Activated naive CD4-positive, alpha-beta T cell treated with anti-CD3 and anti-CD28 coated beads, Interleukin-2, amount 10 ng/mL, durations not matched to agents 7 days and 5 days (primary cell): ENCODE measurements at regions not wholly inside any gene's neighbourhood (a gene's known extent, or its start where the extent isn't known, plus 50 kb on each side); places are given as distances from the start of the nearest gene placed in this dataset.

Experiments used
- CTCF ChIA-PET: fragments of 350-600 bp; sonication (Branson Sonifier 250); formaldehyde crosslinking; loops from one replicate; lab custom pipeline; 2021; ENCODE audit warnings: antibody characterized with exemption; lab: Charles Lee
- DNase-seq: peaks from one replicate; pipeline ENCODE4 v3.0.0-alpha.2; 2020
- H3K27ac Mint-ChIP-seq: one replicate; pipeline ENCODE4 v1.8.0; 2021; ENCODE audit warnings: mild to moderate bottlenecking, moderate library complexity, mixed read lengths
- H3K27me3 Mint-ChIP-seq: one replicate; pipeline ENCODE4 v1.8.0; 2021; ENCODE audit warnings: mild to moderate bottlenecking, mixed read lengths
- H3K36me3 Mint-ChIP-seq: one replicate; pipeline ENCODE4 v1.8.0; 2021; ENCODE audit warnings: mixed read lengths
- H3K4me1 Mint-ChIP-seq: one replicate; pipeline ENCODE4 v1.8.0; 2021; ENCODE audit warnings: mixed read lengths
- H3K4me3 Mint-ChIP-seq: one replicate; pipeline ENCODE4 v1.8.0; 2021; ENCODE audit warnings: mild to moderate bottlenecking, moderate library complexity, mixed read lengths
- H3K9me3 Mint-ChIP-seq: one replicate; pipeline ENCODE4 v1.8.0; 2021; ENCODE audit warnings: mixed read lengths

DNA sequence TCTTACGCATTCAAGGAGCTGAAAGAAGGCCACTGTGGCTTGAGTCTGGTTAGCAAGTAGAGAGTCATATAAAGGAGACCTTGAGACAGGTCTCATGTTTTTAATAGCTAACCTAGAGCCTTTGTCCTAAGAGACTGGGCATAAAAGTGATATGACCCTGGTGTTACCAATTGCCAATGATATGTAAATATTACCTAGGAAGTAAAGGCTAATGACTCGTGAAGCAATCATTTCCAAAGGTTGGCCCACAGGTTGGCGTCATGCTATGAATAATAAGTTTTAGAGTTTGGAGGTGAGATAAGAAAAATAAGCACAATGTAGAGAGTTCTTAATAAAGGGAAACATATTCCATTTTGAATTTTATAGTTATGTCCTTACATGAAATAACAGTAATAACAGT lies 116.6 kb upstream of the PLEKHA5 start:
- H3K27ac Mint-ChIP-seq, result no peak overlapping the region
- DNase-seq, result no peak
- H3K9me3 Mint-ChIP-seq, result no peaks in the 10 kb centered on the region
- no peaks in the 10 kb centered on the region for H3K36me3 Mint-ChIP-seq
- no peaks in the 10 kb centered on the region for H3K27me3 Mint-ChIP-seq
- CTCF ChIA-PET, result no interaction called here
- no peaks in the 10 kb centered on the region for H3K4me1 Mint-ChIP-seq
- H3K4me3 Mint-ChIP-seq, result no peak overlapping the region

DNA sequence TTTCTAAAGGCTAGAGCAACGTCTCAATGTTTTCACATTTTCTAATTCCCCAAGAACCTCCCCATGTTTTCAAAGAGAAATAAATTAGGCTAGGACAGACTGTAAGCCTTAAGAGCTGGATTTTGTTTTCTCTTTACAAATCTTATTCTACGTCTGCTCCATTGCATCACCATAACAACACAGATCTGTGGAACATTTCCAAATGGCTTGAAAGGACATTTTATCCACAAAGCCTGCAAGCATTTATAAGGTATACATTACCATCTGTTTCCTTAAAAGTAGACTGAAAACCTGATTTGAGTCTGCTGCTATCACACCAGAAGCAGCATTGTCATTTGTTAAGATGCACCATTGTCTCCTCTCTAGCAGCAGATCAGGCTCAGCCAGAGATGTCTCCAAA lies 115.3 kb upstream of the PLEKHA5 start:
- Mint-ChIP-seq H3K4me3 (no peak overlapping the region), H3K4me1 (no peaks in the 10 kb centered on the region), H3K9me3 (no peaks in the 10 kb centered on the region), H3K27me3 (no peaks in the 10 kb centered on the region), H3K36me3 (no peaks in the 10 kb centered on the region), H3K27ac (no peak overlapping the region)
- CTCF ChIA-PET, result no interaction called here
- DNase-seq, result no peak

DNA sequence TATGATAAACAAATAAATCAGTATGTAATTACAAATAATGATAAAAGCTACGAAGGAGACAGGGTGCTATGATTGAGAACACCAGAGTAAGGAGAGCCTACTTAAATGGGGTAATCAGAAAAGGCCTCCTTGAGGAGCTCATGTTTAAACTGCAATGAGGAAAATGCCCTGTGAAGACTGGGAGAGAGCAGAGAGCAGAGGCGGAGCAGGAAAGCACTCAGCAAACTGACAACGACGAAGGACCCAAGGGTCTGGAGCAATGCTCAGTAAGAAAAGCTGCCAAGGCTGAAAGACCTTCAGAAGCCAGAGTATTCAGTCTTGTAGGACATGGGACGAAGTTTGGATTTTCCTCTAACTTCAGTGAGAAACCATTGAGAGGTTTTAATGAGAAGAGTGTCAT lies 114.2 kb upstream of the PLEKHA5 start:
- Mint-ChIP-seq H3K4me3 (no peak overlapping the region), H3K4me1 (no peaks in the 10 kb centered on the region), H3K36me3 (no peaks in the 10 kb centered on the region), H3K27me3 (no peaks in the 10 kb centered on the region), H3K9me3 (no peaks in the 10 kb centered on the region), H3K27ac (no peak overlapping the region)
- no peak for DNase-seq
- CTCF ChIA-PET, result no interaction called here

DNA sequence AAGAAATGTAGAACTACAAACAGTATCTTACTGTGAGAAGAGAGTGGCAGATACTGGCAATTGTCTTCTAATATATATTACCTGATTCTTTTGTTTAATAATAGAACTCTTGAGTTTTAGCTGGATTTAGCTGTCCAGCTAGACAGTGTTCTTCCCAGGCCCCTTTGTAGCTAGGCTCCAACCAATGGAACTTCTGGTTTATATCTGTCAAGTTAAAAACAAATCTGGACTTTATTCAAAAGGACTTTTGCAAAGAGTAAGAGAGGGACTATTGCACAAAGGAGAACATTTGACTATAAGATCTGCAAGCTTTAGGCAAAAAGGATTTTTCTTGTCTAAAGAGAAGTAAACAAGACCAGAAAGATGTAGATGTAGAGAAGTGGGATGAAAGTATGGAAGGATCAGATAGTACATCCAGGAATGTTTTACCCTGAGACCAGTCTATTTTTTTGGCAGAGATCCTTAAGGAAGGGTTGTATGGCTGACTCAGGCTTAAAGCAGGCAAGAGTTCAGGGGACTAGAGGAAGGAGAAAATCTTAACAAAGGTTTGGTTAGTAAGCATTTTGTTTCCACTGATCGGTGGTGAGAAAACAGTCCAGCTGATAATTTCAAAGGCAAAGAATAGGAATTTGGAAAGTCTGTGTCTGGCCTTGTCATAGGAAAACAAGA lies 111.1 kb upstream of the PLEKHA5 start:
- no peaks in the 10 kb centered on the region for H3K36me3 Mint-ChIP-seq
- no peaks in the 10 kb centered on the region for H3K4me1 Mint-ChIP-seq
- no peak overlapping the region for H3K27ac Mint-ChIP-seq
- CTCF ChIA-PET, result no interaction called here
- no peak overlapping the region for H3K4me3 Mint-ChIP-seq
- no peaks in the 10 kb centered on the region for H3K9me3 Mint-ChIP-seq
- H3K27me3 Mint-ChIP-seq, result no peaks in the 10 kb centered on the region
- no peak for DNase-seq

DNA sequence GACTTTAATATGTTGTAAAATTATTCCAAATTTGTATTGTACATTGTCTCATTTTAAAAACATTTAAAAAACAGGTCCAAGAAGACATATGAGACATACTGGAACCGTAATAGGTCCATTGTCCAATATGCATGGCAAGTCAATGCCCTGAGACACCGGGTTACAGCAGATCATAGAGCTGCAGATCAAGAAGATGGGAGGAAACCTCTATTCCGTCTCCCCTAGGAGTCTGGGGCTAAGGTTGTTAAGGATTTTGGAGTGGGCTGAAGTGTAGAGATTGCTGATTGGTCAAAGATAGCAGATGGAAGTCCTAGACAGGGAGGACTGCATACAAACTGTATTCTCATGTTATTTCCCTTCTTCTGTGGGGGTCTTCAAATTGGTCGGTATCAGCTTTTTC lies 108.3 kb upstream of the PLEKHA5 start:
- no peak overlapping the region for H3K4me3 Mint-ChIP-seq
- DNase-seq, result no peak
- H3K27me3 Mint-ChIP-seq, result no peaks in the 10 kb centered on the region
- H3K9me3 Mint-ChIP-seq, result no peaks in the 10 kb centered on the region
- H3K4me1 Mint-ChIP-seq, result no peaks in the 10 kb centered on the region
- no peak overlapping the region for H3K27ac Mint-ChIP-seq
- CTCF ChIA-PET, result no interaction called here
- no peaks in the 10 kb centered on the region for H3K36me3 Mint-ChIP-seq

DNA sequence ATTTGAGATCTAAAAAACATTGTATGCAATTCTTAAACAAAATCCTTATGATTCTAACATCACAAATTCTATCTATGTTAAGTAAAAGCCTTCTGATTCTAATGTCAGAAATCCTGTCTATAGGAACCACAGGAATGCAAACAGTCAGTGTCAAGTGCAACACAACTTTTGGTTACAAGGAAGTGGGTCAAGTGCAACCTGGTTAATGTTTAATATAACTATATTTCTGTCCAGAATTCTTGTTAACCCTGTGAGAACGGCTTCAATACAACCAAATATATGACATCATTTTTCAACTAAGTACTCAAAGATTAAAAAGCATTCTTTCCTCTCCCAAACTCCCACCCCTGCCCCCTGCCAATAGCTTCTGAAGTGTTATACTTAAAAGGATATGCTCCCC lies 107.9 kb upstream of the PLEKHA5 start:
- CTCF ChIA-PET, result no interaction called here
- Mint-ChIP-seq H3K4me1 (no peaks in the 10 kb centered on the region), H3K27ac (no peak overlapping the region), H3K36me3 (no peaks in the 10 kb centered on the region), H3K9me3 (no peaks in the 10 kb centered on the region), H3K4me3 (no peak overlapping the region), H3K27me3 (no peaks in the 10 kb centered on the region)
- no peak for DNase-seq

DNA sequence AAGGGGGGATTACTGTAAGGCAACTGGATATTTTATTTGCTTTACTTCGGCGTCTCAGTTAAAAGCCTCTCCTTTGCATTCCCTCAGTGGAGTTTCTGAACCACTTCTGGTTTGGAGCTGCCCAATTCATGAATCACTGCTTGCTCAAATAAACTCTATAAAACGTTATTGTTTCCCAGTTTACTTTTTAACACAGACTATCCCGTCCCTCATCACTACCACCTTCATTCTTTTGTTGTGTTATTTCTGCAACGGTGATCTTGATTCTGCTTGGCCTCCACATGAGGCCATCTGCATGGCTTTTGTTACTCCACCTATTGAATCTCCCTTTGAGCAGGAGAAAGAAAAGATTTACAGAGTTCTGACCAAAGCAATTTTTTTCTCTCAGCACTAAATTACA lies 104.0 kb upstream of the PLEKHA5 start:
- Mint-ChIP-seq H3K4me3 (no peak overlapping the region), H3K27me3 (no peaks in the 10 kb centered on the region), H3K9me3 (no peaks in the 10 kb centered on the region), H3K36me3 (no peaks in the 10 kb centered on the region), H3K27ac (no peak overlapping the region), H3K4me1 (no peaks in the 10 kb centered on the region)
- CTCF ChIA-PET, result no interaction called here
- no peak for DNase-seq

DNA sequence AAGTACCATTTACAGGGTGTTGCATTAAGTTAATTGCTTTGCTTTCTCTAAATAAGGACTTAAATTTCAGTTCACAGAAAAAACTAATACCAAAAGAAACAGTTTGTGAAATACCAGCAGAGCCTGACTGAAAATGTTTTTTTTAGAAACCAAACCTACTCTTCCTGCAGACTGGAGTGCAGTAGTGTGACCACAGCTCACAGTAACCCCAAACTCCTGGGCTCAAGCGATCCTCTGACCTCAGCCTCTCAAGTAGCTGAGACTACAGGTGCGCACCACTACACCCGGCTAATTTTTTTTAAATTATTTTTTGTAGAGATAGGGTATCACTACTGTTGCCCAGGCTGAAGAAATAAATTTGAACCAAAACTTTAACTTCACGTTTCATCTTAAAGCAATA lies 103.5 kb upstream of the PLEKHA5 start:
- no peak for DNase-seq
- Mint-ChIP-seq H3K27me3 (no peaks in the 10 kb centered on the region), H3K4me1 (no peaks in the 10 kb centered on the region), H3K36me3 (no peaks in the 10 kb centered on the region), H3K9me3 (no peaks in the 10 kb centered on the region), H3K27ac (no peak overlapping the region), H3K4me3 (no peak overlapping the region)
- CTCF ChIA-PET, result no interaction called here

DNA sequence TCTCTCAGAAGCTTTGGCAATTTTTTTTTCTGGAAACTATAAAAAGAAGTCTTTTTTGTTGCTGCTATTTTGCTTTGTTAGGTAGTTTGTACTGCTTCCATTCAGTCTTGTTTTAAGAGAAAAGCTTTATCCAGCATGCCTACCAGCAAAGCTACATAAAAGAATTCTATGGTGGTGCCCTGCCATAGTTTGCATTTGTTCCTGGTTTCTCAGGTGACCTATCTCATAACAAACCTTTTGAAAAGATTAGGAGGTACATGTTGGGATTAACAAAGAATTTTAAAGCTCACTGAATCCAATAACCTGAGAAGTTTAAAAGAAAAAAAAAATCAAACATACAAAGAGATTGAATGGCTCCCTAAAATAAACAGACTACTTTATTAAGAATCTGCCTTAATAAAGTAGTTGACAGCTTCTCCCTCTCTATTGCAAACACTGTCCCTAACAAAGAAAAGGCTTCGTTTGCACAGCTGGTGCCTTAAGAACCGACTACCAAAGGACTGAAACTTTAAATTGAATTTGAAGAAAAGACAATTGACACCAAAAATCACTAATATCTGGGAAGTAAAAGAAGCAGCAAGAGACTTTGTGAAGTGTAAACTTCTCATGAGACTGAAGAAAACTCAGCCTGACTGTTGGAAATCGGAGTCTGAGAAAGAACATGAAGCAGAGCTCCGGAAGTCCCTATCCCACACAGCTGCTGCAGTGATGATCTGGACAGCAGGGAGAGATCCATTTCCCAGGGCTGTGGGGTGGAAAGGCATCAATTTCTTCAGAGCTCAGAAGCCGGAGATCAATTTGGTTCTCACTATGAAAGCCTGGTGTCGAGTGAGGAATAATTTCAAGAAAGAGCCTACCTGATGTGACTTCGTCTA lies 102.7 kb upstream of the PLEKHA5 start:
- no peak overlapping the region for H3K27ac Mint-ChIP-seq
- H3K4me3 Mint-ChIP-seq, result no peak overlapping the region
- DNase-seq, result no peak
- H3K4me1 Mint-ChIP-seq, result no peaks in the 10 kb centered on the region
- H3K27me3 Mint-ChIP-seq, result no peaks in the 10 kb centered on the region
- CTCF ChIA-PET, result no interaction called here
- no peaks in the 10 kb centered on the region for H3K36me3 Mint-ChIP-seq
- H3K9me3 Mint-ChIP-seq, result peaks cover under 1% of the 10 kb centered on the region

DNA sequence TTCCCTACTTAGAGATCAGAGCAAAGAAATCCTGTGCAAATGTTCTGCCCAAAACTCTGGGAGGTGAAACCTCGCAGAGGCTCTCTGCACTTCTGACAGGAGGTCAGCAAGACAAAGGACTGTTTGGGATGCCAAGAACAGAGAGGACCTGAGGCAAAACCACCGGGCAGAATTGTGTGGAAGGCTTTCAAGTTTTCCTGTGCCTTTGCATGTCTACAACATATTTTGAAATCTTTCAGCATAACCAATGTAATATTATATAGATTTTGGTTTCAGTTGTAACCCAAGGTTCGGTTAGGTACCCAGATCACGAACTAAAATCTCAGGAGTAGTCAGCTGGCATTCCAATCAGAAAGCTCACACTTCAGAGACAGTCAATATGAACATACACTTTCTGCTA lies 99.4 kb upstream of the PLEKHA5 start:
- Mint-ChIP-seq H3K27ac (no peak overlapping the region), H3K4me3 (no peak overlapping the region), H3K4me1 (no peaks in the 10 kb centered on the region), H3K27me3 (no peaks in the 10 kb centered on the region), H3K9me3 (peaks cover 13% of the 10 kb centered on the region), H3K36me3 (no peaks in the 10 kb centered on the region)
- CTCF ChIA-PET, result no interaction called here
- no peak for DNase-seq

DNA sequence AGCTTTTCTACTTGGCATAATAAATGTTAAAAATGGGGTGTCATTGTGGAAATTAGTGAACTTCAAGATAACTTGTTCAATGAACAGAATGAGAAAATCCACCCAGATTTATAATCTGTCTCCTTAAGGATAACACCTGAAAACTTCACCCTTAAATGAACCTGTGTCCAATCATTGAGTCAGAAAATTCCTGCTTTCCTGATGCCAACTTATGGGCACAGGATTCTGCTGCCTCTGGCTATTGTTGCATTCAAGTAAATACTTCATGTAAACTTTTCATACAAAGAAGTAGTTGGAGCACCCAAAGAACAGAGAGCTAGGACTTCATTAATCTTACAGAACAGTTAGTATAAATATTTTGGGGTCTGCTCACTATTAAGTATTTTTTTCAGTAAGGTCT lies 98.9 kb upstream of the PLEKHA5 start:
- no peak for DNase-seq
- no peaks in the 10 kb centered on the region for H3K4me1 Mint-ChIP-seq
- no peaks in the 10 kb centered on the region for H3K27me3 Mint-ChIP-seq
- no peaks in the 10 kb centered on the region for H3K36me3 Mint-ChIP-seq
- H3K4me3 Mint-ChIP-seq, result no peak overlapping the region
- CTCF ChIA-PET, result no interaction called here
- no peak overlapping the region for H3K27ac Mint-ChIP-seq
- H3K9me3 Mint-ChIP-seq, result peaks cover 13% of the 10 kb centered on the region

DNA sequence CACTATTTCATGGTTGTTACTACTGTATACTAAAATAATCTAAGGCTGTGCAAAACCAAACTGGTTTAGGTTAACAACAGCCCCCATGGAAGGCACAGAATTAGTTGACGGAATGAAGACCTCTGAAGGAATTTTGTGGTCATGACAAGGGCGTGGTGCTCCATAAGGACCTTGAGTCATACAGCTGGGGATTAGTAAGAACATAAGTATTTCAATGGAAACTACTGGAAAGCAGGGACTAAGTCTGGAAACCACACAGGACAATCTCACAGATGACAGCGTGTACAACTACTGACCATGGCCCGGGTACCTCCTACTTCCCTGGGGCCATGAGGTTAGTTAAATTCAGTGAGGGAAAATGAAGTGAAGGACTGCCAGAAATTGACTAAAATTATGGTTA lies 98.5 kb upstream of the PLEKHA5 start:
- H3K9me3 Mint-ChIP-seq, result peaks cover 13% of the 10 kb centered on the region
- CTCF ChIA-PET, result no interaction called here
- no peak overlapping the region for H3K27ac Mint-ChIP-seq
- H3K4me1 Mint-ChIP-seq, result no peaks in the 10 kb centered on the region
- no peaks in the 10 kb centered on the region for H3K36me3 Mint-ChIP-seq
- no peak for DNase-seq
- H3K27me3 Mint-ChIP-seq, result no peaks in the 10 kb centered on the region
- no peak overlapping the region for H3K4me3 Mint-ChIP-seq

DNA sequence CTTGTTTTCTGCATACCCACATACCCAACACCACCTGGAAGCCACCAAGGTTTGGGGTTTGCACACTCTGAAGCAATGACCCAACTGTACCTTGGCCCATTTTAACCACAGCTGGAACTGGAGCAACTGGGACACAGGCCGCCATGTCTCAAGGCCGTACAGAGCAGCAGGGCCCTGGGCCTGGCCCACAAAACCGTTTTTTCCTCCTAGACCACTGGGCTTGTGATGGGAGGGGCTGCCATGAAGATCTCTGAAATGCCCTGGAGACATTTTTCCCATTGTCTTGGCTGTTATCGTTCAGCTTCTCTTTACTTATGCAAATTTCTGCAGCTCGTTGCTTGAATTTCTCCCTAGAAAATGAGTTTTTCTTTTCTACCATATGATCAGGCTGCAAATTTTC lies 96.7 kb upstream of the PLEKHA5 start:
- H3K36me3 Mint-ChIP-seq, result no peaks in the 10 kb centered on the region
- H3K4me1 Mint-ChIP-seq, result no peaks in the 10 kb centered on the region
- H3K27ac Mint-ChIP-seq, result no peak overlapping the region
- H3K9me3 Mint-ChIP-seq, result peaks cover 13% of the 10 kb centered on the region
- CTCF ChIA-PET, result no interaction called here
- no peak overlapping the region for H3K4me3 Mint-ChIP-seq
- H3K27me3 Mint-ChIP-seq, result no peaks in the 10 kb centered on the region
- no peak for DNase-seq

DNA sequence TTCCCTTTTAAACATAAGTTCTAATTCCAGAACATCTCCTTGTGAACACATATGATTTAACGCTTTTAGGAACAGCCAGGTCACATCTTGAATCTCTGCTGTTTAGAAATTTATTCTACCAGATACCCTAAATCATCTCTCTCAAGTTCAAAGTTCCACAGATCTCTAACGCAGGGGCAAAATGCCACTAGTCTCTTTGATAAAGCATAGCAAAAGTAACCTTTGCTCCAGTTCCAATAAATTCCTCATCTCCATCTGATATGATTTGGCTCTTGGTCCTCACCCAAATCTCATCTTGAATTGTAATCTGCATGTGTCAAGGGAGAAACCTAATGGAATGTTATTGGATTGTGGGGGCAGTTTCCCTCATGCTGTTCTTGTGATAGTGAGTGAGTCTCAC lies 96.3 kb upstream of the PLEKHA5 start:
- H3K4me3 Mint-ChIP-seq, result no peak overlapping the region
- H3K27ac Mint-ChIP-seq, result no peak overlapping the region
- H3K9me3 Mint-ChIP-seq, result peaks cover 13% of the 10 kb centered on the region
- H3K4me1 Mint-ChIP-seq, result no peaks in the 10 kb centered on the region
- CTCF ChIA-PET, result no interaction called here
- no peaks in the 10 kb centered on the region for H3K36me3 Mint-ChIP-seq
- DNase-seq, result no peak
- no peaks in the 10 kb centered on the region for H3K27me3 Mint-ChIP-seq

DNA sequence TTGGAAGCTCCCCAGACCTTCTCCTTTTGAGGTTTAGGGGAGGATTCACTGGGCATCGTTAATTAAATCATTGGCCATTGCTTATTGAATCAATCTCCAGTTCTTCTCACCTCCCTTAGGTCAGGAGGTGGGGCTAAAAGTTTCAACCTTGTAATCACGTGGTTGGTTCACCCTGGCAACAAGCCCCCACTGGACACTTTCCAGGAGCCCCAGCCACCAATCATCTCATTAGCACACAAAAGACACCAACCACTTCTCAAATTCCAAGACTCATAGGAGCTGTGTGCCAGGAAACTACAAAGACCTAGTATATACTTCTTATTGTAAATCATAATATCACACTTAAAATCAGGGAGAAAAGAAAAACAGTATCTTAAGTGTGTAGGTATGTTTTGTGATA lies 94.6 kb upstream of the PLEKHA5 start:
- Mint-ChIP-seq H3K4me3 (no peak overlapping the region), H3K36me3 (no peaks in the 10 kb centered on the region), H3K4me1 (no peaks in the 10 kb centered on the region), H3K9me3 (peaks cover 13% of the 10 kb centered on the region), H3K27me3 (no peaks in the 10 kb centered on the region), H3K27ac (no peak overlapping the region)
- CTCF ChIA-PET, result no interaction called here
- DNase-seq, result no peak
